SKM-1 (cell line): ENCODE measurements at regions not wholly inside any gene's neighbourhood (a gene's known extent, or its start where the extent isn't known, plus 50 kb on each side); places are given as distances from the start of the nearest gene placed in this dataset.
"Not testable (repeated sequence)": the region's sequence is repeated elsewhere in the genome, so short reads cannot be mapped to it uniquely, and the experiment has no call there.

Source experiments
- DNase-seq: peaks from one replicate; lab custom pipeline; 2025; ENCODE audit not compliant: unreplicated experiment; lab: John Stamatoyannopoulos, UW

GRCh38 chrY:7588176-7588575 is 676.6 kb upstream of the AMELY start:
- DNase-seq: not testable (repeated sequence)

GRCh38 chrY:7562541-7562940 is 651.0 kb upstream of the AMELY start:
- DNase-seq: no peak

DNA sequence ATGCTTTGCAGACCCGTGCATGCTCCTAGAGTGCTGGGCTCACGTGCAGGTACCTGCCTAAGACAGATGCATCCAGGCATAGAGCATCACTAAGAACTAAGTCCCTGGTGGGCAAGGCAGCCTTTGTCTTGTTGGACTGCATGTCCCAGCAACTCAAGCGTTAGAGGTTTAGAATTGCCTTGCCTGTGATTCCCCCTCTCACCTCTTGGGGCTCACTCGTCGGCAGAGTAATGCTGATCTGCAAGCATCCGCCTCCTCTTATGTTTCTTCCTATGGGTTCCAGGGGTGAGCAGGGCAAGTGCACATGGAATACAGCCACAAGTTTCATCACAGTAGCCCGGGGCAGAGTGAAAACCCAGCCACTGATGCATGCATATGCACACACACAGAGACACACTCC is 646.1 kb upstream of the AMELY start:
- DNase-seq: no peak

DNA sequence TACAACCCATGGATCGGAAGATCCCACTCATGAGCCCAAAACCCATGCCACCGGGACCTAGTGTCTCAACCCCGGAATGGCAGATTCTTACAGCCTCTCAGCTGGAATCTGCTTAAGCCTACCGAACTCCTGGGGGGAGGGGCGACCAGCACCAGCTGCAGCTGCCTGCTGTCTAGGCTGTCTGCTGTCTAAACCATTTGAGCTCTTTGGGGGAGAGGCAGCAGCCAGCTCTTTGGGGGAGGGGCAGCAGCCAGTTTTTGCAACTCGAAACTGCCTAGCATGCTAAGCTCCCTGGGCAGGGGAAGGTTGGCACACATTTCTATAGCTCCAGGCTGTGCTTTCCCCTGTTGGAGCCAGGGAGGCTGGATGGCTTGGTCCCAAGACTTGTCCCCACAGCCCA is 643.5 kb upstream of the AMELY start:
- DNase-seq: no peak

- no peak for DNase-seq
Observed at GRCh38 chrY:7545060-7545459, 633.5 kb upstream of the AMELY start.

- no peak for DNase-seq
Observed at GRCh38 chrY:7544172-7544770, 632.7 kb upstream of the AMELY start.

- no peak for DNase-seq
Observed at GRCh38 chrY:7543506-7543905, 632.0 kb upstream of the AMELY start.

GRCh38 chrY:7542256-7542858 is 630.8 kb upstream of the AMELY start:
- DNase-seq: no peak

DNA sequence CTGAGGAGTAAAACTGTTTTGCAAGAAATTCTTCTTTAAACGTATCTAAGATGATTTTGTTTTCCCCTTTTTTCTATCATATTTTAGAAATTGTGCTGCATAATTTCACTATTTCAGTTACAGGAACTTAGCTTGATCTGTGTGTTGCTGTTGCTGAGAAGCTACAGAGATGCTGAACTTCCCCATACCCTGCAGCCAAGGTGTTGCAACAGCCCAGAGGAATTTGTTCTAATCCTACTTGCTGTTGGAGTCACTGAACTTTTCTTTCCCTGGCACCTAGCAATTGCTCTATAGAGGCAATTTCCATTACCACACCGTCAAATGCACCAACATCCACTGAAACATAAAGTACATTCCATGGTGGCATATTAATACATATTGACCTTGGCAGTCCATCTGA is 617.8 kb upstream of the AMELY start:
- DNase-seq: peak; percentile 0

DNA sequence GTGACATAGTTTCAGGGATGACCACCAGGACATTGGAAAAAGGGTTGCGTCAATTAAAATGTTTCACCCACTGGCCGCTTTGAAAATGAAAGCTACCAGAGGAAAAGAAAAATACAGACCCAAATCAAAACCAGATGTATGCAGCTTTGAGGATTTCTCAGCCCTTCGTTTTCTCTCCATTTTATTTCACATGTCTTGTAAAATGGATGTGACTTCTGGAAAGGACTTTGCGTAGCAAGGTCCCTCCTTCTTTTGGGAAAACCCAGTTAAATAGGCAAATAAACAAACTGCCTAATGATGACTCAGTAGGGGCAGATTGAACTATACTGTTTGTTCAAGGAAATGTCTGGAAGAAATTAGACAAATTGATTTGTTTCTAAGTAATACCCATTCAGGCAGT is 616.0 kb upstream of the AMELY start:
- not testable (repeated sequence) for DNase-seq

DNA sequence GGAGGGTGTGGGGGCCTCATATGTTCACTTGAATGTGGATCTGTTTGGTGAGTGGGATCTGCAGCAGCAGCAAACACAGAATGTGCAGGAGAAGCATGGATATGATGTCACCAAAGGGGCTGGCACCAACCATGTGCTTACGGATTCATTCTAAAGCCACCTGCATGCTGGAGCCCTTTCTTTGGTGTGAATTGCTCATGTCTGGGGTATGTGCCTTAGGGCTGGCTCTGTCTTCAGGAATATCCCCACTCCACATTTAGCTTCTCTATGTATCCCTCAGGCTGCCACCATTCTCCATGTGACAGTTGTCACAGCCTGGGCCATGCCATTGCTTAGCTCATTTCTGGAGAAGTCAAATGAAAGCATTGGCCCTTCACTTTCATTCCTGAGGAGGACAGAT is 606.8 kb upstream of the AMELY start:
- no peak for DNase-seq

DNA sequence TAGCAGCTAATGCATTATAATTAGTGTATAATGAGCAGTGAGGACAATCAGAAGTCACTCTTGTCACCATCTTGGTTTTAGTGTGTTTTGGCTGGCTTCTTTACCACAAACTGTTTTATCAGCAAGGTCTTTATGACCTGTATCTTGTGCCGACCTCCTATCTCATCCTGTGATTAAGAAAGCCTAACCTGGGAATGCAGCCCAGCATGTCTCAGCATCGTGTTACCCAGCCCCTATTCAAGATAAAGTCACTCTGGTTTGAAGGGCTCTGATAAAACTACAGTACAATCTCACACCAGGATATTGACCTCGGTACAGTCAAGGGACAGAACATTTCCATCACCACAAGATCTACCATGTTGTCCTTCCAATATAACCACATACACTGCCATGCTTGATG is 604.7 kb upstream of the AMELY start:
- no peak for DNase-seq

- no peak for DNase-seq
Observed at GRCh38 chrY:7515812-7516211, 604.3 kb upstream of the AMELY start.

DNA sequence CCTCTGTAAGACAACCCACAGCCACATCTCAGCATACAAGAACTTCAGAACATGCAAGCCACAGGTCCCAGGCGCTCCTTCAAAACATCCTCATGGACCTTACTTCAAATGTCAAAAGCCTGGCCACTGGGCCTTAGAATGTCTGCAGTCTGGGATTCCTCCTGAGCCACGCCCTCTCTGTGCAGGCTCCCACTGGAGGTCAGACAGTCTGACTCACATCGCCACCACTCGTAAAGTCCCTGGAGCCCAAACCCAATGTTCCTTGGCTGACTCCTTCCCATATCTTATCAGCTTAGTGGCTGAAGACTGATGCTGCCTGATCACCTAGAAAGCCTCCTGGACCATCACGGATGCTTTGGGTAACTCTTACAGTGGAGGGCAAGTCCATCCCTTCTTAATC is 591.3 kb upstream of the AMELY start:
- no peak for DNase-seq

DNA sequence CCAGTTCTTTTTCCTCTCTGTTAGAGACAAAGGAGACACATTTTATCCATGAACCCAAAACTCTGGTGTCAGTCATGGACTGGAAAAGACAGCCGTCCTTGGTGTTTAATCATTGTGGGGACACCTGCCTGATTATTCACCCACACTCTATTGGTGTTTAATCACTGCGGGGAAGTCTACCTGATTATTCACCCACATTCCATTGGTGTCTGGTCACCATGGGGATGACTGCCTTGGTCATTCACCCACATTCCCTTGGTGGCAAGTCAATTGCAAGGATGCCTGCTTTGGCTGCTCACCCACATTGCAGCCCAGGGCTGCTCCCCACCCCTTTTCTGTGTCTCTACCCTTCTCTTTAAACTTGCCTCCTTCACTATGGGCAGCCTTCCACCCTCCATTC is 589.7 kb upstream of the AMELY start:
- no peak for DNase-seq

DNA sequence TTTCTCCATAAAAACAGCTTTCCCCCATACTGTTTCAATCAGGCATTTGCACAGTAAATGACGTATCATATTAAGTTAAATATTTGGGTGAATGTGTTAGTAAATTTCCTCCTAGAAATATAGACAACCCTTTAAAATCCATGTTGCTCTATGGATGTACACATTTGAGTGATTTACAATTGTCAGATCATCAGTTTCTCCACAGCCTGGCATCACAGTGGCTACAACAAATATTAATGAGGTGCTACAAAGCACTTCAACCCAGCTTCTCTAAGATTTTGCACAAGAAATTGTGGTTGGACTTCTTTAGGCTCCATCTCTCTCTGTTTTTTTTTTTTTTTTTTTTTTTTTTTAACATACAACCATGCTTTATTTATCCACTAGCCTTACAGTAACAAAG is 584.4 kb upstream of the AMELY start:
- no peak for DNase-seq

DNA sequence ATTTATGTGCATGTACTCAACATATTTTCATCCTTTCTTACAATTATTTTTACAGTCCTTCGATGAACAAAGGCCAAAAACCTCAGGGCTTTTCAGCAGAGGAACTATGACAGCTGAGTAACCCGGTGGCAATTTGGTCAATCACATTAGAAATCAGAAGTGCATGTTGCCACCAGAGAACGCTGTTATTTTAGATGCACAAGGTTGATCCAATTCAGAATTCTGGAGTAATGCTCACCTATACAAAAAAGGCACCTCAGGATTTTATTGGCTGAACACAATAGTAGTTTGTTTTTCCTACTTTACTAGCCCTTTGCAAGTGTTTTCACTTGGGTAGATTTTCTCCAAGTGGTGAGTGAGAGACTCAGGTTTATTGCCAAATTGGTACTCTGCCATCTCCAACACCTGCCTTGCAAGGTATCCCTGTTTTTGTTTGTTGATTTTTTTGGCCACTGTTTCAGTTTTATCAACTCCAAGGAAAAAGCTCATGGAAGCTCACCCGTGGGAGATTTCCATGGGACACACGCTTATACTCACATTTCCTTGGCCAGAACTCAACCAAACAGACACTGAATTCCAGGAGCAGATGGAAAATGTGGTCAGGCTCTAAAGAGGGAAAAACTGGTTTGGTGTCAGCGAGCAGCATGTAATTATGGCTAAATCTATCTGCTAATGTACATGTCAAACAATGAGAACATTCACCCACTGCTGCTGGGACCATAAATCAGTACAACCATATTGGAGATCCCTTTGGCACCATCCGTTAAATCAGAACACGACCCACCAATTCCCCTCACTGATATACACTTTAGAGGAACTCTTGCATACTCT is 573.1 kb upstream of the AMELY start:
- not testable (repeated sequence) for DNase-seq

DNA sequence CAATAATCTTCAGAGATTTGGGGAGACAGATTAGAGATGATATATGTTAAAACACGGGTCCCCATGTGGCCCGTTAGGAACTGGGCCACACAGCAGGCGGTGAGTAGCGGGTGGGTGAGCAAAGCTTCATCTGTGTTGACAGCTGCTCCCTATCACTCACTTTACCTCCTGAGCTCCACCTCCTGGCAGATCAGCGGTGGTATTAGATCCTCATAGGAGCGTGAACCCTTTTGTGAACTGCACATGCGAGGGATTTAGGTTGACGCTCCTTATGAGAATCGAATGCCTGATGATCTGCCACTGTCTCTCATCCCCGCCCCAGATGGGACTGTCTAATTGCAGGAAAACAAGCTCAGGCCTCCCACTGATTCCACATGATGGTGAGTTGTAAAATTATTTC is 560.4 kb upstream of the AMELY start:
- DNase-seq: no peak

GRCh38 chrY:7470037-7470436 is 558.5 kb upstream of the AMELY start:
- DNase-seq: no peak

- no peak for DNase-seq
Observed at GRCh38 chrY:7468951-7469745, 557.6 kb upstream of the AMELY start.

DNA sequence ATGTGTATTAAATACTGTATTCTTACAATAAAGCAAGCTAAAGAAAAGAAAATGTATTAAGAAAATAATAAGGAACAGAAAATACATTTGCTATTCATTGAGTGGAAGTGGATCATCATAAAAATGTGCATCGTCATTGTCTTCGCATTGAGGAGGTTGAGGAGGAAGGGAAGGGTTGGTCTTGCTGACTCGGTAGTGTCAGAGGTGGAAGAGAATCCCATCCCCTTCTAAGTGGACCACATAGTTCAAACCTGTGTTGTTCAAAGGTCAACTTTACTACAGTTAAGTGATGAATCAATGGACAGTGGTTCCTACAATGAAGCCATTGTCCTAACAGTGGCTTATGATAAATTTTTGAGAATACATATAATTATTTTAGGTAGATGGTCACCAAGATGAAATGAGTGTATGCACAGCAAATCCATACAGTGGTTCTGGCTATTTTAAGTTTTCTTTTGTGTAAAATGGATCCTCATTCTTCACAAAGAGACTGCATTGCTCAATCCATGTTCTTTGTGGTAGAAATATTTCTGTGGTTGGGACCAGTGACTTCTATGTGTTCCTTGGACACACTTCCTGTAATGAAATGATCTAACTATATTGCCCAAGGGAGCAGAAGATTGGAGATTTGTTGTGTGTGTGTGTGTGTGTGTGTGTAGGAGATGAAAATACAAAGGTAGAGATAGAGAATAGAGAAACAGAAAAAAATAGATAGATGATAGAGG is 556.4 kb upstream of the AMELY start:
- DNase-seq: peak; percentile 2
